ENCODE measurements at regions not wholly inside any gene's neighbourhood (a gene's known extent, or its start where the extent isn't known, plus 50 kb on each side); places are given as distances from the start of the nearest gene placed in this dataset.
A peak's percentile ranks its signal among the peaks of the same experiment; 100 is the strongest.

DNA sequence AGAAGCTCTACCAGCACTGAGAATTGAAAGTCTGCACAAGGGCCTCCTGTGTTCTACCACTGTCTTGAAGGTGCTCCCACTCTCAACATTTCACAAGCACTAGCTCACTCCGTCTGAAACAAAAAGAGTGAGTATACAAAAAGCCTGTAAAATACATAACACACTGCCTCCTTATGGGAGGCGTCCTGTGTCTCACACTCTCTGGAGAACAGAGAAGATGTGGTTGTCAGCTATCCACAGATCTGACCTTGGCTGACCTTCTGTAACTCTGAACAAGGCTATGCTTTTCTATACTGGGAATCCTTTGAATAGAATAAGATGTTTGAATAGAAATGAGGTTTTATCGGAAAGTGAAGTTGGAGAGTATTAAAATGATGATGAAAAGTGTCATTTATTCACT, 171.3 kb upstream of the TMEM45B start (continued):
- TF ChIP-seq, protein P1, sequence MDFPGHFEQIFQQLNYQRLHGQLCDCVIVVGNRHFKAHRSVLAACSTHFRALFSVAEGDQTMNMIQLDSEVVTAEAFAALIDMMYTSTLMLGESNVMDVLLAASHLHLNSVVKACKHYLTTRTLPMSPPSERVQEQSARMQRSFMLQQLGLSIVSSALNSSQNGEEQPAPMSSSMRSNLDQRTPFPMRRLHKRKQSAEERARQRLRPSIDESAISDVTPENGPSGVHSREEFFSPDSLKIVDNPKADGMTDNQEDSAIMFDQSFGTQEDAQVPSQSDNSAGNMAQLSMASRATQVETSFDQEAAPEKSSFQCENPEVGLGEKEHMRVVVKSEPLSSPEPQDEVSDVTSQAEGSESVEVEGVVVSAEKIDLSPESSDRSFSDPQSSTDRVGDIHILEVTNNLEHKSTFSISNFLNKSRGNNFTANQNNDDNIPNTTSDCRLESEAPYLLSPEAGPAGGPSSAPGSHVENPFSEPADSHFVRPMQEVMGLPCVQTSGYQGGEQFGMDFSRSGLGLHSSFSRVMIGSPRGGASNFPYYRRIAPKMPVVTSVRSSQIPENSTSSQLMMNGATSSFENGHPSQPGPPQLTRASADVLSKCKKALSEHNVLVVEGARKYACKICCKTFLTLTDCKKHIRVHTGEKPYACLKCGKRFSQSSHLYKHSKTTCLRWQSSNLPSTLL (IDR thresholded peaks at IDR 0.05), result no peak
- TF ChIP-seq POLR2H (tag; IDR thresholded peaks at IDR 0.05; ENCODE audit: low read depth) (no peak), HCFC1 (IDR thresholded peaks at IDR 0.05; ENCODE audit: low read depth, low read length) (no peak), MAFF (IDR thresholded peaks at IDR 0.05; ENCODE audit: low read length) (no peak), HNRNPL (IDR thresholded peaks at IDR 0.05; ENCODE audit: low read depth, low read length) (no peak), LARP7 (IDR thresholded peaks at IDR 0.05) (no peak), TRIM24 (IDR thresholded peaks at IDR 0.05) (no peak)
- TF ChIP-seq, protein P2, sequence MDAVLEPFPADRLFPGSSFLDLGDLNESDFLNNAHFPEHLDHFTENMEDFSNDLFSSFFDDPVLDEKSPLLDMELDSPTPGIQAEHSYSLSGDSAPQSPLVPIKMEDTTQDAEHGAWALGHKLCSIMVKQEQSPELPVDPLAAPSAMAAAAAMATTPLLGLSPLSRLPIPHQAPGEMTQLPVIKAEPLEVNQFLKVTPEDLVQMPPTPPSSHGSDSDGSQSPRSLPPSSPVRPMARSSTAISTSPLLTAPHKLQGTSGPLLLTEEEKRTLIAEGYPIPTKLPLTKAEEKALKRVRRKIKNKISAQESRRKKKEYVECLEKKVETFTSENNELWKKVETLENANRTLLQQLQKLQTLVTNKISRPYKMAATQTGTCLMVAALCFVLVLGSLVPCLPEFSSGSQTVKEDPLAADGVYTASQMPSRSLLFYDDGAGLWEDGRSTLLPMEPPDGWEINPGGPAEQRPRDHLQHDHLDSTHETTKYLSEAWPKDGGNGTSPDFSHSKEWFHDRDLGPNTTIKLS (IDR thresholded peaks at IDR 0.05; ENCODE audit: borderline replicate concordance, low read depth), result no peak

DNA sequence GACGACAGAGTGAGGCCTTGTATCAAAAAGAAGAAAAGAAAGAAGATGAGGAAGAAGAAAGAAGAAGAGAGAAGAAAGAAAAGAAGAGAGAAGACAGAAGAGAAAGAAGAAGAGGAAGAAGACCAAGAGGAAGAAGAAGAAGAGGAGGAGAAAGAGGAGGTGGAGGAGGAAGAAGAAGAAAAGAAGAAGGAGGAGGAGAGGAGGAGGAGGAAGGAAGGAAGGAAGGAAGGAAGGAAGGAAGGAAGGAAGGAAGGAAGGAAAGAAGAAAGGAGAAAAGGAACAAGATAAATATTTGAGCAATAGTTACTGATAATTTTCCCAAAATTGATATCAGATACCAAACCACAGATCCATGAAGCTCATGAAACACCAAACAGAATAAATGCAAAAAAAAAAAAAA, 169.7 kb upstream of the TMEM45B start:
- Histone ChIP-seq H3K4me1 (replicated peaks in 1 of 2; ENCODE audit: control insufficient read depth in 2 of 2, insufficient read depth in 2 of 2, low read length in 2 of 2) (no peaks in the 10 kb centered on the region; a peak in 1 of 5 replicates), H3K27me3 (ENCODE audit: control insufficient read depth in 2 of 2, insufficient read depth in 2 of 2, low read length in 2 of 2) (no peaks in the 10 kb centered on the region; a peak in 1 of 5 replicates), H3K9ac (ENCODE audit: insufficient read depth in 1 of 2, low read depth in 2 of 2, low read length in 2 of 2) (no peak overlapping the region), H3K4me3 (no peak overlapping the region), H3K79me2 (ENCODE audit: control insufficient read depth, insufficient read depth, low read length) (no peaks in the 10 kb centered on the region), H3K9me1 (ENCODE audit: control insufficient read depth, insufficient read depth, low read length) (no peaks in the 10 kb centered on the region), H2AFZ (ENCODE audit: low read depth, low read length) (no peak overlapping the region), H4K20me1 (replicated peaks; ENCODE audit: control insufficient read depth, insufficient read depth, low read length) (no peaks in the 10 kb centered on the region), H3K4me2 (ENCODE audit: insufficient read depth, low read length) (no peak overlapping the region), H3K27ac (ENCODE audit: extremely low read depth, low read depth, low read length) (no peak overlapping the region), H3K36me3 (ENCODE audit: control insufficient read depth, insufficient read depth, low read length) (no peaks in the 10 kb centered on the region), H3K9me3 (replicated peaks; ENCODE audit: control insufficient read depth, insufficient read depth, low read depth, low read length) (no peaks in the 10 kb centered on the region)
- in situ Hi-C loops (cut with MboI), result no loop called here
- POLR2A ChIA-PET, result no interaction called here
- DNase-seq (ENCODE audit: extremely low read depth in 1 of 4, low spot score in 3 of 4) (no peak), ATAC-seq (no peak), FAIRE-seq (no peak)
- TF ChIP-seq, protein P3, sequence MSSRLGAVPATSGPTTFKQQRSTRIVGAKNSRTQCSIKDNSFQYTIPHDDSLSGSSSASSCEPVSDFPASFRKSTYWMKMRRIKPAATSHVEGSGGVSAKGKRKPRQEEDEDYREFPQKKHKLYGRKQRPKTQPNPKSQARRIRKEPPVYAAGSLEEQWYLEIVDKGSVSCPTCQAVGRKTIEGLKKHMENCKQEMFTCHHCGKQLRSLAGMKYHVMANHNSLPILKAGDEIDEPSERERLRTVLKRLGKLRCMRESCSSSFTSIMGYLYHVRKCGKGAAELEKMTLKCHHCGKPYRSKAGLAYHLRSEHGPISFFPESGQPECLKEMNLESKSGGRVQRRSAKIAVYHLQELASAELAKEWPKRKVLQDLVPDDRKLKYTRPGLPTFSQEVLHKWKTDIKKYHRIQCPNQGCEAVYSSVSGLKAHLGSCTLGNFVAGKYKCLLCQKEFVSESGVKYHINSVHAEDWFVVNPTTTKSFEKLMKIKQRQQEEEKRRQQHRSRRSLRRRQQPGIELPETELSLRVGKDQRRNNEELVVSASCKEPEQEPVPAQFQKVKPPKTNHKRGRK (tag; IDR thresholded peaks at IDR 0.05), result peak; percentile 70
- TF ChIP-seq STAT5A (IDR thresholded peaks at IDR 0.05; ENCODE audit: borderline replicate concordance, low read length), result no peak
- CTCF ChIA-PET (ENCODE audit: low intra/inter-chr PET ratio), result no interaction called here
- intact Hi-C loops (cut with micrococcal nuclease), result no loop called here
- WGBS (ENCODE audit: insufficient coverage, low coverage, missing lambda C conversion rate), result 0% methylated on average over 1 of the region's 1 CpG
- no TSS peak for BruUV-seq (replicated peaks)

All from K562 (cell line).